HEK293 (cell line): ENCODE measurements at regions not wholly inside any gene's neighbourhood (a gene's known extent, or its start where the extent isn't known, plus 50 kb on each side); places are given as distances from the start of the nearest gene placed in this dataset.

ENCODE experiments used
- CTCF ChIP-seq: fragments of 450-650 bp; formaldehyde crosslinking; IDR thresholded peaks from 2 replicates; pipeline ENCODE4 v1.5.1; 2016; ENCODE audit warnings: missing biosample characterization, missing genetic modification characterization
- ZNF174 ChIP-seq: fragments of 450-650 bp; formaldehyde crosslinking; IDR thresholded peaks from 2 replicates; pipeline ENCODE4 v1.5.0; 2017; ENCODE audit warnings: missing biosample characterization, mild to moderate bottlenecking, missing genetic modification characterization
- ZNF398 ChIP-seq: fragments of 450-650 bp; formaldehyde crosslinking; IDR thresholded peaks from 2 replicates; pipeline ENCODE4 v1.5.1; 2017; ENCODE audit warnings: missing biosample characterization, missing genetic modification characterization

GRCh38 chr7:125247514-125248098, 318.0 kb upstream of the POT1 start:
- no peak for TF ChIP-seq ZNF174 (tag by site-specific recombination)
- no peak for TF ChIP-seq ZNF398
- no peak for TF ChIP-seq CTCF
